Activated CD4-positive, alpha-beta T cell treated with anti-CD3 and anti-CD28 coated beads for 24 hours (primary cell): ENCODE measurements at regions not wholly inside any gene's neighbourhood (a gene's known extent, or its start where the extent isn't known, plus 50 kb on each side); places are given as distances from the start of the nearest gene placed in this dataset.

Experiments
- DNase-seq, 2 donors: peaks; one replicate each; pipeline ENCODE4 v3.0.0-alpha.2; 2020; ENCODE audit warnings: low read depth in 2 of 2

DNA sequence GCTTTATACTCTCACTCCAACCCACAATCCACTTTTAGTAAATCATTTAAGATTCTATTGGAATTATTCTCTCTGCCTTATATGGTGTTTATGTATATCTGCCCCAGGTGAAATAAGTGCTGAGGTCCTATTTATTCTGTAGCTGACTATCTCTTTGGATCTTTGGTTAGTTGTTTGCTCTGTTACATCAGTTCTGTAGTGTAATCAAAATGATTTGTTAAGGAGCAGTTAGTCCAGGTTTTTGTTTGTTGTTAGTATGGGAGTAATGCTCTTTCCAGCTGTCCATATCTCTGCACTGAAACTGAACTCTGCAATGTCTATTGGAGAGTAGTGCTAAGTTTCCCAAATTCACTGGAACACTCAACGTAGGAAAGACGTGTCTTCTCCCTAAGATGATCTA lies 615.8 kb downstream of the SNAPC1 start:
- no peak for DNase-seq

DNA sequence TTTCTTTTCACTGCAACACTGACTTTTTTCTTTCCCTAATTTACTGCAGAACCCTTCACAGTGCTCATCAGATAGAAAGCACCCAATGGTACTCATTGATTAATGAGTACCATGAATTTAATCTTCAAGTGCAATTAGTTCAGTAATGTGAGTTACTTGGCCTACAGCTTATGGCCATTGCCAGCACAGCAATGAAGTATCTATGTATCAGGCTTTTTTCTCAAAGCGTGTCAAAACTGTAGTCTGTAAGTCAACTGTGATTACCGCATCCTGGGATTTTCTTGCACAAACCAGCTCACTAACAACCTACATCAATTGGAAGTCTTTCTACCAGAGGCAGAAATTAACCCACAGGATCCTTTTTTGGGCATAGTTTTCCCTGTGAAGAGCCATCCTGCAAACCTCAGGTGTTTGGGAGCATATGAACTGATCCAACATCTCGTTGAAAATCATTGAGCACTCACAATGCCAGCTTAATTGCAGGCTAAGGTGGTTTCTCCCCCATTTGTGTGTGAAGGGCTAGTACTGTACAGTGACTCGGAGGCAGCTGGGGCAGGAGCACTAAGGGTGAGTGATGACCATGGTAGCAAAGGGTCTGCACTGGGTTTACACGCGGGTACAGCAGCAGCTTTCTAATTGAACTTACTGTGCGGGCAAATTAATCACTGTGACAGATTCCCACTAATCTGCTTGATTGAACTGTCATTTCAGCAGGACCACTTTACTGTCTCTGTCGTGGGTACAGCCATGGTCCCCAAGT lies 619.3 kb downstream of the SNAPC1 start:
- DNase-seq, result no peak

DNA sequence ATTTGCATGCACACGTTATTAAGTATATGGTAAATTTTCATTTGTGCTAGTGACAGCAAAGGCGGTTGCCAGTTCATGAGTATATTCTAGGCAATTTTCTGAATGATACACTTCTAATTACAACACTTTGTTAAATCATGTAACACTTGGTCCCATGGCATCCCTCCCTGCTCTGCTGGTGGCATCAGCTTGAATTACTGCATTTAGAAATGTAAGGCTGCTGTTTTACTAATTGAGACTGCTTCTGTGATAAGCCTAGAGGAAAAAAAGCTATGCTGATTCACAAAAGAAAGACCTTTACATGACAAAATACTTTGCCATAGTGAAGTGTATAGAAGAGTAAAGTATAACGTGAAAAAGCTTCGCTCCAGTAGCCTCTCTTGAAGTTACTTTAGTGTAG lies 636.1 kb downstream of the KCNH5 start:
- no peak for DNase-seq

DNA sequence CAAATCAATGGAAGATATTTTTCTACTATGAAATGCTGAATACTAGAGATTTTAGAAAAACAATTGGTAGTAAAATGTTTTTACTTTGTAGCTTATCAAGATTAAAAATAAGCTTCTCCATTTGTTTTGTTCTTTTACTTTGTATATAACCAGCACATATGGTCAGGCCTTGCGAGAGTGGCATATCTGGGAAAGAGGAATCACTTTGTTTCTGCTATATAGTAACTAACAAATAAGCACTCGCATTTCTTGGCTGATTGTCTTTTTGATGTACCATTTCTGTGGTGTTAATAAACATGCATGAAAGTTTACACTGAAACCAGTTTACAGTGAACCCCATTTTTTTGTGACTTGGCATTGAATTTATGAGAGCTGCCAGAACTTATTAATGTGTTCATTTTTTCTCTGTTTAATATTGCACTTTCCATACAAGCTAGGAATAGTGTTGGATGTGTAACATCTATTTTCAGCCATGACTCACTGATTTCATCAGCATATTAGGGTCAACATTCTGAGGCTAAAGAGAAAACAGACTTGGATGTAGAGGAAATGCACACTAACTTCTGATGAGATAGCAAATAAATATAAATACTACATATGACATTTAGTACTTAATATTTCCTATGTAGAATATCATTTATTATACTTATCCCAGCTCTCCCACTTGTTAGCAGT lies 635.5 kb downstream of the KCNH5 start:
- no peak for DNase-seq

DNA sequence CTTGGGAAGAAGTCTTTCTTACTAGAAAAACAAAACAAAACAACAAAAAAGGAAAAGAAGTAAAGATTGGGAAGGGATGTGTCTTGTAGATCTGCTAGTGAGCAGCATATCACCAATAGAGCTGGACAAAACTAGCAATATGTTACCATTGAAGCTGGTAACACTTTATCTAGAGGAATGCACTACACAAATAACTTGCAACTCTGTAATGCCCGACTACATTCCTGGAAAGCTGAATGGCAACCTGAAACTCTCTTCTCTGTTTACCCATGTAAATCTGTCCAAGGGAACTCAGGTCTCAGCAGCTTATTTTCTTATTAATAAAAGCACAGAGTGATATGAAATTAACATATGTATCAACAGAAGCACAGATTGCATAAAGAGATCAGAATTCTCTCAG lies 624.4 kb downstream of the KCNH5 start:
- no peak for DNase-seq

DNA sequence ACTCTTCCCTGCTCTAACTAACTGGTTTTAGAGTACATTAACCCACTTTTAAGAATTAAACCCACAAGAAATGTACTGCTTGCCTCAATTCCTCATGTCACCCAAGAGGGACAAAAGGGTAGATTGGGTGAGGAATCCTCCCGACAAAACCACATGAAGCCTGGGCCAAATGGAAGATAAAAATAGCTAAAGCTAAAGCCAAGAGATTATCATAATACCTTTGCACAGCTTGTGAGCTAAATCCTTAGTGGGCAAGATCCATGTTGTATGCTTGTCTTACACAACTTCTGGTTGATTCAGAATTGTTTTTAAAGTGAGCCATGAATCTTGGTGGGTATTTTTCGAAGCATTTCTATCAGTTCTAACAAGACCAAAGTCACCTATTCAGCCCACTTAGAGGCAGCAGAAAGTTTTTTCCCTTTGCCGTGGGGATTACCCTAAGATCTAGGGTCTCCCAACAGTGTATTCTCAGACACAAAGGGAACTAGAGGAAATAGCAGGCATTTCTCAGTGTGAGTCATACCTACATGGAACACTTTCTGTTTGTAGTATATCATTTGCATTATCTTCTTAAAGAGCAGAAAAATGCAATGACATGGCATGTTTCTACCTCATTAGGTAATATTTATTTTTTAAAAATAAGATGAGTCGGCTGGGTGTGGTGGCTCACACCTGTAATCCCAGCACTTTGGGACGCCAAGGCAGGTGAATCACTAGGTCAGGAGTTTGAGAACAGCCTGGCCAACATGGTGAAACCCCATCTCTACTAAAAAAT lies 616.6 kb downstream of the KCNH5 start:
- DNase-seq, result no peak

DNA sequence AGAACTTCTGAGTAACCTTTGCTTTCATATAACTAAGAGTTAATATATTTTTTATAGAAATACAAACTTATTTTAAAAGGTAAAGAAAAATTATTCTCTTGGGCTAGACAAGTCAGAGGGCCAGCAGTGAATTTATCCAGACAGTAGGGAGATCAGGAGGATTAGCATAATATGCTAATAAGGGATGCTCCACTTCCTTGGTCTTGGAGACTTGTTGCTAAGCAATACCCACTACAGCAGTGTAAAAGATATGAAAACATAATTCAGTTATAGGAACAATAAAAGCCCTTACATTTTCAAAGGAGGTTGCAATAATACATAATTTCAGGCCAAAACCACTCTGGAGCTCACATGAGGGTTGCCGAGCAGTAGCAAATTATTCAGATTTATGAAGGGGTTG lies 615.6 kb downstream of the KCNH5 start:
- no peak for DNase-seq

DNA sequence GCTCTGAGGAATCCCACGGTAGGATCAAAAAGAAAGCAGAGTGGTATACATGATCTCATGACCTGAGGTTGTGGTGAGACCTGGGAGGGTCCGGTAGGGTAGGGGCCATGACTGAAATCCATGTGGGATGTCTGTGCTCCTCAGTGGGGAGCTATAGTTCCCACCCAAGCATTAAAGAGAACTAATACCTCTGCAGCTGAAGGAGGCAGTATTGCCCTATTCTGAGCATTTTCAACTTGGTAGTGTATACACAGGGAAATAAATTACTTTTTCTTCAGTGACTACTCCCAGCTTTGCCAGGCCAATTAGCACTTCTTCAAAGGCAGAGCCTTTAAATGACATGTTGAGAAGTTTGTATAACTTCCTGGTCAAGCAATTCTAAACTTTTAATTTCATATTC lies 613.8 kb downstream of the KCNH5 start:
- DNase-seq, result no peak

DNA sequence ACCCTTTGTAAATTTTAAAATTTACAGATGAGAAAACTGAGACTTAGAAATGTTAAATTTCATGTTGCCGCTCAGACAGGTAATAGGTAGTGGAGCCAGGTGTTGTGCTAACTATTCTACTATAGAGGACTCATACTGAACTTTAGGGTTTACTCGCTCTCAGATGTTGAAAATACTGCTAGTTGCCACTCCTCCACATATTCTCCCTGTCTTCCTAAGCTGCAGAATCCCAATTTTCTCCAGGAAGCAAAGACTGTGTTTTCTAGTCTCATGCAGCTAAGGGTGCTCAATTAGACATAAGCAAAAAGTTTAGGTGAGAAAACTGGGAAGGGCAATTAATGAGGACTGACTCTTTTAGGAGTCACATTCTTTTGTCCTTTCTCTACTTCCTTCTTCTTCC lies 612.3 kb downstream of the KCNH5 start:
- DNase-seq, result no peak

DNA sequence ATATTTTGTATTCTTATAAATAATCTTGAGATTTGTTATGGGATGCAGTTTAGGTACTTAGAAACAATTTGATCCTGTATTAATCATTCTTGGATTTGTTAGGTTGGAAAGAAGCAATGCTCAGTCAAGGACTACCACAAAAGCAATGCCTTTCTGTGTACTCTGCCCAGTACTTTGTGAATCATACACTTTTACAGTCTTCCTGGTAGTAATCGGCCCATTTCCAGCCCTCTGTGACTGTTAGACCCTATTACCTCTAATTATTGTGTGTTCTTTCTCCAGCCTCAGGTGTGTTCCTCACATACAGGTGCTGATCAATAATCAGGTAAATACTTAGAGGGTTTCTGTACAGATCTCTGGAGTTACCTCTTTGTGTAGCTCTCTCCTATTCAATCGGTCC lies 609.0 kb downstream of the KCNH5 start:
- no peak for DNase-seq

DNA sequence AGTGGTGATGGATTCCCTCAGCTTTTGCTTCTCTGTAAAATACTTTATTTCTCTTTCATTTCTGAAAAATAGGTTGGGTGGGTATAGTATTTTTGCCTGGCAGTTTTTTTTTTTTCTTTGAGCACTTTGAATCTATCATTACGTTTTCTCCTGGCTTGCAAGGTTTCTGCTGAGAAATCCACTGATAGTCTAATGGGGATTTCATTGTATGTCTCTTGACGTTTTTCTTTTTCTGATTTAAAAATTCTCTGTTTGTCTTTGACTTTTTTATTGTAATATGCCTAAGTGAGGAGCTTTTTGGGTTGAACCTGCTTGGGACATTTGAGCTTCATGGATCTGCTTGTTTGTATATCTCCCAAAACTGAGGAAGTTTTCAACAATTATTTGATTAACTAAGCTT lies 606.0 kb downstream of the KCNH5 start:
- no peak for DNase-seq

DNA sequence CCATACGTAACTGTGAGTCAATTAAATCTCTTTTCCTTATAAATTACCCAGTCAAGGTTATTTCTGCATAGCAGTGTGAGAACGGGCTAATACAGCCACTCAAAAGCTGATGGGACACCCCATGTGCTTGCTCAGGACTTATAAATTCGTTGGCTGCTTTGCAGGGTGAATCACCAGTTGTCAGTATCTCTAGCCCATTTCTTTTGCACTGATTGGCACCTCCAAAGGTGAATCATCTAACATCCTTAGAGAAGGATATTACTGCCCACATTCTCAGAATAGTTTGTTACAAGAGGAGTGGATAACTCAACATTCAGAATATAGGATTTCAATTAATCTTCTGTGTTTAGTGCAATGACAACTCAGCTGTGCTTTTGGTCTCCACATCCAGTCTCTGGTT lies 601.5 kb downstream of the KCNH5 start:
- no peak for DNase-seq

DNA sequence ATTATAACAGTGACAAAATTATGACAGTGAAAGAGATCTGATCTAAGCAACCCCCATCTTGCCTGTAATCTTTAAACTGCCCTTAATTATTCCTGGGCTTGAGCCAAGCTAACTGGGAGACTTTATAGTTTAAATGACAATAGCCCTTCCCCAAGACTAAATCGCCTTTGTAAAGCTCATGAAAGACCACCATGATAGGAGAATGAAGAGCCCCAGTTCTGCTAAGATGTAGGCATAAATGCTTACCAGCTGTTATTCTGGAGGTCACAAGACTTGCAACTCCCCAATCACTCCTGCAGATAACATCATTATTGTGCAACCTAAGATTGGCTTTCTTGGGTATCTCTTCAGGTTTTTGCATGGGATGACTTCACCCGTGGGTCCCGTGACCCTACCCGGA lies 599.7 kb downstream of the KCNH5 start:
- no peak for DNase-seq

DNA sequence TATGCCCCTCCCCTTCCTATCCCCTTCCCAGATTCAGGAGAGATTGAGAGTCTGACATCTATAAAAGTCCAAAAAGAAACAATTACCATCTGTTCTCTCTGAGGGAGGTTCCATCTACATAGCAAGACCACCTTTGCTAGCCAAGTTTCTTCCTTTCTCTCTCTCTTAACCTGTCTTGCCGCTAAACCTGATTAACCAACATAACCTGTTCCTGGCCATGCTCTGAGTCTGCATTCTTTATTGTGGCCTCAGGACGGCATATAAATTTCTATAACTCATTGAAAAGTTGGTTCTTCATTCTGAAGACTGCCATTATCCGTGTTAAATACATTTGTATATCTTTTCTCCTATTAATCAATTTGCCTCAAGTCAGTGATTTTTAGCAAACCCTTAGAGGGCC lies 594.0 kb downstream of the KCNH5 start:
- no peak for DNase-seq

DNA sequence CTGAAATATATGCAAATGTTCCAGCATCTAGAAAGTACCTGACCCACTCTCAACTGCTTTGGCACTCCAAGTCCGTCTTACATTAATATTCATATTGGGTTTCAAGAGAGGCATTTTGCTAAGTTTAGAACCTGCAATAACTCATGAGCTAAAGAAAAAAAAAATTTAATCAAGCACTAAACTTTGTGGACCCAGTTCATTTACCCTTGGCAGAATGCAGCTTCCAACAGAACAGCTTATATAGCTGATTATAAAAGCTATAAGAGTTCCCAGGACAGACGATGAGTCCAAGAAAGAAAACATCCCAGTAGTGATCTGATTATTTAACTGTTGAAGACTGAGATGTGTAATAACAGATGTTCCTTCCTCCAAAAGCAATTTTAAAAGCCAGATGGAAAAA lies 592.0 kb downstream of the KCNH5 start:
- no peak for DNase-seq

DNA sequence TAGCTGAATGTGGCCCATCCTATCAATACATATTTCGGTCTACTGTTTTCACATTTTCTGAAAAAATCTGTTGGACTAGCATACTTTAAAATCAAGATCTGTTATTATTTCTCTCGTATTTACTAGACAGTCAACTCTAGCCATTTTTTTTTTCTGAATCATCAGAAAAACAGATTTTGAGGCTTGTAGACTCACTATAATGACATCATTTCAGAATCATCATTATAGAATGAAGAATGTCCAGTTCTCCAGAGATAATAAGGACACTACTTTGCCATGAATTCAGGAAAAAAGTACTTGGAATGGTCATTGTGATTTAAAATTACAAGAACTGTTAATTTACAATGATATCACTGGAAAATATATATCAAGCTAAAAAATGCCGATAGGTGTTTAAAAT lies 589.8 kb downstream of the KCNH5 start:
- DNase-seq, result no peak

DNA sequence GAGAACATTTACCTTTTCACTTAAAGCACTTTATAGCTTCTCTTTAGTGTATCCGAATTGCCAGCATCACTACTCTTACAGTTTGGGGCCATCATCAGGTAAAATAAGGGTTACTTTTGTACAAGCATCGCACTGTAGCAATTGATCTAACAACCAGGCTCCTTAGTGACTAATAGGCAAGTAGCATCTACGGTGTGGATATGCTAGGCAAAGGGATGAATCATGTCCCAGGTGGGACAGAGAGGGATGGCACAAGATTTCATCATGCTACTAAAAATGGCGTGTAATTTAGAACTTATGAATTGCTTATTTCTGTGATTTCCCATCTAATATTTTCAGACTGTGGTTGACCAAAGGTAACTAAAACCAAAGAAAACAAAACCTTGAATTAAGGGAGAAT lies 582.3 kb downstream of the KCNH5 start:
- DNase-seq, result no peak

DNA sequence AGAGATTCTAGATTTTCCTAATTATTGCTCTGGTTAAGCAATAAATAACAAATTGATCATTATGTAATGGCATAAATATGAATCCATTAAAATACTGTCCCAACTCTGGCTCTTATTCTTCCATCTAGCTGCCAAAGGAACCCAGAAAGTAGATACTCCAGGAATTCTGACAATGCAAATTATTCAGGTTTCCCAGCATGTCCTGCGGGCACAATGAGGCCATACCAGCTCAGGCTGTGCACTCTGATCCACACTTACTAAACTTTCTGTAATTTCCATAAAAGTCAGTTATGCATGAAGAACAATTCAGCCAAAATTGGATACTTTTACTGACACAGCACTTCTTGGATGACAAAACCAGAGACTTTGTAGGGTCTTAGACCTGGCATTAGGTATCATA lies 576.3 kb downstream of the KCNH5 start:
- DNase-seq, result no peak

DNA sequence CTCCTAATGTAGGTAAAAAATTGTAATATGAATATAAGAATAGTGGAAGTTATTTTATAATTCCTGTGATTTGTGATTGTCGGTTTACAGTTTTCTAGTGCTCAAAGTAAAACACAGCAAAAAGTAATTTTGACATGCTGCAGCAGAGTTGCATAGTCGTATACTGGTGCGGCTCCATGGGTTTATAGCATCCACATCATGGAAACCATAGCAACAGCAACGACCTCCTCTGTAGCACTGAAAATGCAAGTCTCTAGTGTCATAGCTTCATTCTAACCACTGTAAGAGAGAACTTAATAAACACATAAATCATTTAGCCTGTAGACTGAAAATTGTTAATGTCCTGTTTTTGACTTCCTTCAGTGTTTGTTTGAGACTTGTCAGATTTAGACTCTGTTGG lies 574.3 kb downstream of the KCNH5 start:
- DNase-seq, result no peak

DNA sequence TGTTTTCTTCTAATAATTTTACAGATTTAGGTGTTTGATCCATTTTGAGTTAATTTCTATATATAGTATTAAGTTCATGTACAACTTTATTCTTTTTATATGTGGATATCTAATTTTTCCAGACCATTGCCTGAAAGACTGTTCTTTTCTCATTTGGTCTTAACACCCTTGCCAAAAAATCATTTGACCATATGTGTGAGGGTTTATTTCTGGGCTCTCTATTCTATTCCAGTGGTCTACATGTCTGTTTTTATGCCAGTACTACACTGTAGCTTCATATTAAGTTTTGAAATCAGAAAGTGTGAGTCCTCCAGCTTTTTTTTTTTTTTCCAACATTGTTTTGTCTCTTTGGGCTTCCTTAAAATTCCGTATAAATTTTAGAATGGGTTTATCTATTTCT lies 554.1 kb downstream of the KCNH5 start:
- no peak for DNase-seq

DNA sequence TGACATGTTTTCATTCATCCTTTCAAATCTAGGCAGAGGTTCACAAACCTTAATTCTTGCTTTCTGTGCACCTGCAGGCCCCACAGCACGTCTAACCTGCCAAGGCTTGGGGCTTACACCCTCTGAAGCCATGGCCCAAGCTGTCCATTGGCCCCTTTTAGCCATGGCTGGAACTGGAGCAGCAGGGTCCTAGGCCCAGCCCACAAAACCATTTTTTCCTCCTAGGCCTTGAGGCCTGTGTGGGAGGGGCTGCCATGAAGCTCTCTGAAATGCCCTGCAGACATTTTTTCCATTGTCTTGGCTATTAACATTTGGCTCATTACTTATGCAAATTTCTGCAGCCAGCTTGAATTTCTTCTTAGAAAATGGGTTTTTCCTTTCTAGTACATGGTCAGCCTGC lies 547.5 kb downstream of the KCNH5 start:
- no peak for DNase-seq

DNA sequence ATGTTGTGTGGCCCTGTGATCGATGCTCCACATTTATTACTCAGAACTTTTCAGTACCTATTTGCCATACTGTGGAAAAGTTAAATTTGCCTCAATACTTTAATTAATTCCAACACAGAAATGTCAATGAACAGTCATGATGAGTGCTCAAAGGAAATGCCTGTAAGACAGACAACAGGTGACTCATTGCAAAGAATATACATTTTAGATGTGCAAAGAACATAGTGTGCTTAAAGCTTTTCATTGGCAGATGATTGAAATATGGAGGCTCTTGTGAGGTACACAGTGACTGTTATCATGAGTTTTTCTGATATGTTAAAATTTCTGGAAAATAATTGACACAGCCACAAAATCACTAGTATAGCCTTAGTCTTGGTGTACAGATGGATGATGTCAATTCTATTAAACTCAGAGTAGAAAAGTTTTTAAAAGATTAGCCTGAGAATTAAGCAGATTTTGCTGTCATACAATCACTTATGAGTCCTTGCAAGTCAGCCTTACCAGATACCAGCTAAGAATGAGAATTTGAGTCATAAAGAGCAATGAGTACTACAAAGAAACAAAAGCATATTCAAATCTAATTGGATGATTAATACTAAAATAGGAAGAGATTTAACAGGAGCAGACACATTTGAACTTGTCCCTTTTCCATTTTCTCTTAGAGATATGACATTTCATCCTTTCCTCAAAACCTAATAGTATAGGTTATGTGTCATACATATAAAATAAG lies 544.1 kb downstream of the KCNH5 start:
- DNase-seq, result no peak
